ENCODE measurements at regions not wholly inside any gene's neighbourhood (a gene's known extent, or its start where the extent isn't known, plus 50 kb on each side); places are given as distances from the start of the nearest gene placed in this dataset.

DNA sequence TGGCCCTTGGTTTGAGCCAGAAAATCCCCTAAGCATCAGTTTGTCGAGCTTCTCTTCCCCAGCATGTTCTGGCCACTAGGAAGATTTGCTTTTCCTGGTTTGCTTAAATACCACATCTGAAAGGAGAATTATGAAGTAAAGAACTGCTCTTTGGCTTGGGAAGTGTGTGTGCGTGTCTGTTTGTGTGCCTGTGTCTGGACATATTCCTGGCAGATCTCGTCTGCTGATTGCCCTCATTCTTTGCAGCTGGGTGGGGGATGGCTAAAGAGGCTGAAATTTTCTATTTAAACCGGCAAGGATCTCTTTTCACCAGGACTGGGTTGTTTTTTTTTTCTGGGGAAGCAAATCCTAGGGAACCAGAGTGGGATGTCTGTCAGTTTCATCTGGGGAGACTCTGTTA is 57.3 kb upstream of the MBOAT2 start:
- intact Hi-C loops (cut with DNase I), result loop anchor here (1.0 kb wide), 1 partner anchor 28 kb away; no protein-coding TSS in a partner anchor
- DNase-seq (ENCODE audit: low spot score) (no peak), ATAC-seq (no peak)

DNA sequence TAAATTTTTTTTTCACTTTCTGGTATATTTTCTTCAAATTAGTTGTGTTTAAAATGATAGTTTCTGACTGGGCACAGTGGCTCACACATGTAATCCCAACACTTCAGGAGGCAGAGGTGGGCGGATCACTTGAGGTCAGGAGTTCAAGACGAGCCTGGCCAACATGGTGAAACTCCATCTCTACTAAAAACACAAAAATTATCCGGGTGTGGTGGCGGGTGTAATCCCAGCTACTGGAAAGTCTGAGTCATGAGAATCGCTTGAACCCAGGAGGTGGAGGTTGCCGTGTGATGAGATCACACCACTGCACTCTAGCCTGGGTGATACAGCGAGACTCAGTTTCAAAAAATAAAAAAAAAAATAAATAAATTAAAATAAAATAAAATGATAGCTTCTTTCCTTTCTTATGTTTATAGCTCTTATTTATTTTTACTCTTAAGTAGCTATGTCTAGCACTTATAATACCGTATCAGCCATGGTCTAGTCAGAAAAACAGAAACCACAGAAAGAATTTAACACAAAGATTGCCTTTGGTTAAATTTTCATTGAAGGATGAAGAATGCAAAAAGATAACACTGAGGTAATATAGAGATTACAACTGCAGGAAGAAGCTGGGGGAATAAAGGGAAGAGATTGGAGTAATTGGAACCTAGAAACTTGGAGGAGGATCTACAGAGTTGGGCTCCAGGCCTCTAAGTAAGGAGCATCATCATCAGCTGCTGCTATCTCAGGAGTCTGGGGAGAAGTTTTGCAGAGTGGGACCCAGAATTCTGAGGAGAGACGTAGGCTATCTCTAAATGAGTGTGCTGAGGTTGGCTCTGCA is 54.7 kb upstream of the MBOAT2 start:
- DNase-seq (ENCODE audit: low spot score) (peak; percentile 58), ATAC-seq (peak; percentile 78)
- intact Hi-C loops (cut with DNase I), result no loop called here

DNA sequence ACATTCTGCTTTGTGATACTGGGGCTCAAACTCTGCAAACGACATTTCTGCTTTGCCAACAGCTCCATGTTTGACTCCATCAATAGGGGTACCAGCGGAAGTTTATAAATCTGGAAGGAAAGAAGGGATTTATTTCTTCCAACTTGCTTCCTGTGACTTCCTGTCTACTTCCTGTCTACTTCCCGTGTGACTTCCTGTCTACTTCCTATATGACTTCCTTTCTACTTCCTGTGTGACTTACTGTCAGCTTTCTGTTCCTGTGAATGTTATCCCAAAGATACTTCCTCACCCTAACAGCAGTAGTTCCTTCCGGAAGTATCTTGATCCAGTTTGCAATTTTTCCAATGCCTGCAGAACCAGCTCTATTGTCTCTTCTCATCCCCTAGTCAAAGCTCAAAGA is 52.0 kb upstream of the MBOAT2 start:
- intact Hi-C loops (cut with DNase I), result no loop called here
- ATAC-seq (no peak), DNase-seq (ENCODE audit: low spot score) (no peak)

DNA sequence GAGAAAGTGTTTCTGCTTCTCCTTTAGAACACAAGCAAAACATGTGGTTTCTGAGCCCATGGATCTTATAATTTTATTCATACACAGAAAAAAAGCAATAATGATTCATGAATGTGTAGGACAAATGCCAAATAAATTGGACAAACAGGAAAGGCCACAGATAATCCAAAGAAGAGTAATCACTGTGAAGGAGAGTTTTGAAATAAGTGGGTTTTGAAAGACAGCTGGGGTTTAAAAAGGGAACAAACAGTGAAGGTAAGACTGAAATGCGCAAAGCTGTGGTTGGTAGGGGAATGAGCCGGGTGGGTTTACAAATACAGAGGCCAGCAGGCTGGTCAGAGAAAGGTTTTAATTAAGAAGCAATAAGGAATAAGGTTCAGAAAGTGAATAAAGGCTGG is 50.0 kb upstream of the MBOAT2 start:
- DNase-seq (ENCODE audit: low spot score), result no peak
- ATAC-seq, result no peak
- intact Hi-C loops (cut with DNase I), result no loop called here
